NCI-H2107 treated with DMSO at 0.1 percent for 48 hours (cell line): ENCODE measurements at regions not wholly inside any gene's neighbourhood (a gene's known extent, or its start where the extent isn't known, plus 50 kb on each side); places are given as distances from the start of the nearest gene placed in this dataset.

Experiments used
- DNase-seq: peaks from one replicate; lab custom pipeline; 2025; ENCODE audit not compliant: unreplicated experiment; lab: John Stamatoyannopoulos, UW

DNA sequence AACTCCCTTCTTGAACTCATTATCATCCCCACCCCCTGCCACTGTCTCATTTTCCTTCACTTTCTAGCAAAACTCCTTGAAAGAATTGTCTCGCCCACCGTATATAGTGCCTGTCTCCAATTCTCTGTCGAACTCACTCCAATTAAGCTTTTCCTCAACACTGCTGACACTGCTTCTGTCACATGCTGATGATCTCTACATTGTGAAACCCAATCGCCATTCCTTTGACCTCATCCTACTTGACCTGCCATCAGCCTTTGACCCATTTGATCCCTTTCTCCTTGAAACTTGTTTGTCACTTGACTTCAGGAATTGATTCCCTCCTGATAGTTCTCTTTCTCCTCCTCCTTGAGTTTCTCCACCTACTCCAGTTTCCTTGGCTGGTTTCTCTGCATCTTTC lies 54.8 kb downstream of the CCDC71L start:
- DNase-seq: no peak

DNA sequence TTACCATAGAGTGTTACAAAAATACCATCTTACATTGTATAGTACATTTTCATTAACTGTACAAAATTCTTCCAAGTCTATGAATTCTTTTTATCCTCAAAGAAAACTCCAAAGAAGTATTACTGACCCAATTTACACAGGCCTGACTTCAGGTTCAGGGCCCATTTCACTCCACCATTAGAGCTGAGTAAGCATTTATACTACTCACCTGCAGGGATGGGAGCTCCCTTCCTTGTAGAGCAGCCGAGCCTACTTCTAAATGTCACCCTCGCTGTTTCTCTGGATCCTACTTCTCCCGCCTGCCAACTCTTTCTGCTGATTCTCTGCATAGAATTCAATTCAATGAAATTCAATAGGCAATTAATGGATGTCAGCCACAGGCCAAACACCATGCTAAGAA lies 56.0 kb downstream of the CCDC71L start:
- no peak for DNase-seq

GRCh38 chr7:106604303-106604924 lies 56.5 kb downstream of the CCDC71L start:
- DNase-seq: no peak

- DNase-seq: no peak
Observed at GRCh38 chr7:106603346-106603745, 57.6 kb downstream of the CCDC71L start.

- DNase-seq: no peak
Observed at GRCh38 chr7:106602062-106602461, 58.9 kb downstream of the CCDC71L start.

DNA sequence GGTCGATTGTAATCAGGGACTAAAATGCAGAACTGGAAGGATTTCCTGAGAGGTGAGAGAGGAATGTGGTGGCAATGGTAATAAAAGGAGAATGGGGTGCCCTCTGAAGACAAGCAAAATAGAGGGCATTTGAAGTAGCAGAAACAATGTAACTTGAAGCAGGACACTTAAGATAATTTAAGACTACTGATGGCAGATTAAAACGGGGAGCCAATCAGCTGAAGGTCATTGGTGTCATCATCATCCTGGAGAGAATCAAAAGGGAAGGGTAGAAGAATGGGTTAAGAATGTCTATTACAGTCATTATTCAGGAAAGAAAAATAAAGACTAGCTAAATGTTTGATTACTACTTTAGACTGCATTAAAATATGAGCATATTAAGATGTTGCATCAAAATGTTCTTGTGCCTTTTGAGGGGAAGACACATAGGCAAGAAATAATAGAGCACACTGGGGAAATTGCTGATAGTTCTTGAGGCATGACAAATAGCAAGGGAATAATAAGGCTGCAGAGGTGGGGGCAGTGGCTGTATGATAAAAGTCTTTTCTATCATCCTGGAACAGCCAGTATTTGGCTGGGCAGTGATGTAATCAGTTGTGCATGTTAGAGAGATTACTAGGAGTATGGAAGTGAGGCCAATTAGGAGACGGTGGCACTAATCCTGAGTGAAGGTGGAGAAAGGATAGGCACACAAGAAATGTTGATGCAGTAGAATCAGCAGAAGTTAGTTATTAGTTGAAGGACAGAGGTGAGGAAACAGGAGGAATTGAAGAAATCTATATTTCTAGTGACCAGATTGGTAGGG lies 60.2 kb downstream of the CCDC71L start:
- DNase-seq: no peak

DNA sequence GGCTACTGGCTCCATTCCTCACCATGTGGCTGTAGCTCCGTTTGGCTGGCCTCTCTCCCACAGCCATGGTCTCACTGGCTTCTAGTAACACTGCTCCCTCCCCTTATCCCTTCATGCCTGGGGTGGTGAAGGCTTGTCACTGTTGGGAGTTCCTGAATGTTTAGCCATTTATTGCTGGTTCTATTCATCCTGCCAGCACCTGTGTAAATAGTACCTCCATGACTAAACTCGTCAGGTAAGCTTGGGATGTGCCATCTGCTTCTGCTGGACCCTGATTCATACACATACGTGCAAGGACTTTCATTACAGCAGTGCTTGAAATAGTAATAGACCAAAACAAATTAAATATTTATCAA lies 61.6 kb downstream of the CCDC71L start:
- DNase-seq: peak; percentile 70

DNA sequence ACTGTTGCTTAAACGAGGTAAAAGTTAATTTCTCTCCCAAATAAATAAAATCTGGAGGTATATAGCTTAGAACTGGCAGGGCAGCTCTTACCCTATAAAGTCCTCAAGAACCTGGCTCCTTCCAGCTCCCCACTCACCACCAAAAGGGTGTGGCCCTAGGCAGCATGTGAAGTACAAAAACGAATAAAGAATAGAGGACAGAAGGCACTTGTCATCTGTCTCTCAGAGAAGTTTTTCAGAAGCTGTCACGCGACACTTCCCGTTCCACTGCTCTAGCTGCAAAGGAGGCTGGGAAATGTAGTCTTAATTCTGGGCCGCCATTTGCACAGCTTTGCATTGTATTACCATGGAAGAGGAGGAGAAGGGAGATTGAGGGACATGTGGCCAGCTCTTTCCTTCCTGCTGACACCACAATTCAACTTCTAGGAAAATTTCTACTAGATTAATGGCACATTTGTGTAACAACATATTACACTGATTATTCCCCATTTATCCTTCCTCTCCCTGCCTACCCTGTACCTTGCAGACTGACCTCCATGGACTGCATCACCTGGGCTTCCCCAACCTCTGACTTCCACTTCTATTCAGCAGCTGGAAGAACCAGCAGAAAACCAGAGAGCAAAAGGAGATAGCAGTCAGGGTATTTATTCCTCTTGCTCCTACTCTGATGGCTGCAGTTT lies 62.2 kb downstream of the CCDC71L start:
- peak; percentile 85 for DNase-seq

GRCh38 chr7:106597751-106598546 lies 63.0 kb downstream of the CCDC71L start:
- DNase-seq: no peak

DNA sequence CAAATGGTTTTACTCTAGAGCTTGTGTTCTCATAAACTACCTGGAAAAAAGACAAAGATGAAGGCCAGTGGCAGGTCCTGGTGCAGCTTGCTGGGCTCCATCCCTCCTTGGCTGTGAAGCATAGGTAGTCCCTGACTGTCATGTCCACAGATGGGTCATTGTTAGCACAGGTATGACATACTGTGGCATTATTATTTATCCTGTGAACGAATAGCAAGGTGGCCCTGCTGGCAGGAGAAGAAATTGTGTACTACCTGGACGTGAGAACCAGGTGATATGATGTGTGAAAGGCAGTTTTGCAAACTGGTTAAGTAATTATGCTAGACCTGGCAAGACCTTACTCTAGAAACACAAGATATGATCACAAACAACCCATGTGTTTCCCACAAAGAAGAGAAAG lies 63.9 kb downstream of the CCDC71L start:
- DNase-seq: no peak

DNA sequence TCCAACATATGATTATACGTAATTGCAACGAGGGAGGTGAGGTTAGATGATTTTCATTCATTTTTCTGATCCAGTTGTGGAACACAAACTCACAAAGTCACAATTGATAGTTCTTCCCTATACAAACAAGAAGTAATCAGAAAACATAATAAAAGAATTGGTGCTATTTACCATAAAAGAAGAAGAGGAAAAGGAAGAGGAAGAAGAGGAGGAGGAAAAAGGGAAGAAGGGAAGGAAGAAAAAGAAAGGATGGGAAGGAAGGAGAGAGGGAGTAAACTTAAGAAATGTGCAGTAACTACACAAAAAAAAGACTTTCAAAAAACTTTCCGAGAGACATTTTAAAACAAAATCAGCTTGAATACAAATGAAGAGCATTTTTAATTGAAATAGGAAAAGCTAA lies 65.0 kb downstream of the CCDC71L start:
- no peak for DNase-seq

DNA sequence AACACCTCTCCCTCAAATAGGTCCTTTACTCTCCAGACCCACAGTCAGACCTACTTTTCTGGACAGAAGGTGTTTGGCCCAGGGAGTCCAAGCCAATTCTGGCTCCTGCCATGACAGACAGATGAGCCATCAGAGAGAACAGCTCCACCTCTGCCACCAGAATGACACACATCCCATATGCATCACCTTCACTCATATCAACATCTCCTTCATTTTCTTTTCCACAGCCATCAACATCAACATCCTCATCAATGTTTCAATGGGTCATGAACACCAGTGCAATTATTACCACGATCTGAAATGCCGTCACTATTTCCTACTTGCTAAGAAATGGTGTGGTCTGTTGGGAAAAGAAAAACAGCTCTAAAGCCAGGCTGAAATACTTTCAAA lies 67.9 kb downstream of the CCDC71L start:
- no peak for DNase-seq

DNA sequence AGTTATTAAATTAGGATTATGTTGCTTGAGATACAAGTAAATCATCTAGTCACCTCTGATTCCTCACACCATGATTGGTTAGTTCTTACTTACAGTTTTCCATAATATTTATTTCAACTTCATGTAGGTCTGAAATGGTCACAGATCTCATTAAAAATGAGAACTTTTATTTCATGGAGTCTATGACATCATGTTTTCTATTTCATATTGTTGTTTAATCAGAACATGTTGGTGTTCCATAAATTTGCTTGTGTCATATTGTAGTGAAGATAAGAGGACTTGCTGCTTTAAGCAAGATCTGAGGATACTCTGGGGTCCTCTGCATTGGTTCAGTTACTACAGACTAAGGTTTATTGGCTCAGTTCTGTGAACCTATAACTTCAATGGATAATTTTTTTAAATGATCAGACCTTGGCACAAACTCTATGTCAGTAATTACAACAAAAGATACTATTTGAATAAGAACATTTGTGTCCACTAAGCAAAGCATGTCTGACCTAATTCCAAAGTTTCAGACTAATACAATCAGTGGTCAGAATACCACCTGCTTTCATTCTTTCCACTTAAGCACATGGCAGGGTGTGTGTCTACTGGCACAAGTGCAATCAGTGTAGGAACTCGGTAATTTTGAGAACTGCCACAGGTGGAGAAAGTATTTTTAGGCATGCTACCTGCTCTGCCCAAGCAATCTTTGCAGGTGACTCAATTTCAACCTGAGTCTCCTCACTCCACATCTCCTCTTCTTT lies 68.5 kb downstream of the CCDC71L start:
- DNase-seq: no peak

DNA sequence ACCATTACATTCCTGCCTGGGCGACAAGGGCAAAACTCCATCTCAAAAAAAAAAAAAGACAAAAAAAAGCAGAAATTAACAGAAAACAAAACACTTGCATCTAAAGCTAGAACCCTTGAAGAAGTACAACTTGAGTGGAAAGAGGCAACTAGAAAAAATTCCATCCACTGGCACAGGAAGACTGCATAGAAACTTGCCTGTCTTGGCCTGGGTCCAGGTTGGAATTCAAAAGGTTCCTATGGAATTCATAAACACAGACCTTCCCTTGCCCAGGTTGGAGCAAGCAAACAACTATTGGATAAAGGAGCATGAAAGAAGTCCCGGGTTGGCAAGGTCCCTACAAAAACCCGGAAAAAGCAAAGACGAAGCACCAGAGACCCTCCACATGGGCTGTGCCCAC lies 69.8 kb downstream of the CCDC71L start:
- DNase-seq: no peak

DNA sequence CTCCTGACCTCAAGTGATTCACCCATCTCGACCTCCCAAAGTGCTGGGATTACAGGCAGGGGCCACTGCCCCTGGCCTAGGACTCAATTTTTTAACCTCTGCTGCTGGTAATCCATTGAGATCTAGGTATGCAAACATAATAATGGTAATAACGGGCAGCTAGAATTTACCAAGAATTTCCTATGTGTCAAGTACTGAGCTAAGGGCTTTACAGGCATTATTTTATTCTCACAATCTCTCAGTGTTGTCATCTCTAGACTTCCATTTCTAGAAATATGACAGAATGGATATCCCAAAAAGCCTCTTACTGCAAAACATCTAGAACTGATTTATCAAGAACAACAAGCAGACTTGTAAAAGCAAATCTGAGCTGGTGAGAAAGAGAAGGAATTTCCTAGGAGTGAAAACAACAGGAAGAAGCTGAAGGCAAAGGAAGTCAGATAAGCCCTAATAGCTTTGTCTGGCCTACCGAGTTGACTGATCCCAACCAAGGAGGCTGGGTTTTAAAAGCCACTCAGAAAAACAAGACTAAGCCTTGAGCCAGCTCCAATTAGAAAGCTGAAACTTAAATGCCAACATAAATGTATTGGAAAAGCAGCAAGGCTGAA lies 70.6 kb downstream of the CCDC71L start:
- DNase-seq: no peak

- DNase-seq: no peak
Observed at GRCh38 chr7:106589198-106589879, 71.6 kb downstream of the CCDC71L start.

- no peak for DNase-seq
Observed at GRCh38 chr7:106588422-106589197, 72.3 kb downstream of the CCDC71L start.

DNA sequence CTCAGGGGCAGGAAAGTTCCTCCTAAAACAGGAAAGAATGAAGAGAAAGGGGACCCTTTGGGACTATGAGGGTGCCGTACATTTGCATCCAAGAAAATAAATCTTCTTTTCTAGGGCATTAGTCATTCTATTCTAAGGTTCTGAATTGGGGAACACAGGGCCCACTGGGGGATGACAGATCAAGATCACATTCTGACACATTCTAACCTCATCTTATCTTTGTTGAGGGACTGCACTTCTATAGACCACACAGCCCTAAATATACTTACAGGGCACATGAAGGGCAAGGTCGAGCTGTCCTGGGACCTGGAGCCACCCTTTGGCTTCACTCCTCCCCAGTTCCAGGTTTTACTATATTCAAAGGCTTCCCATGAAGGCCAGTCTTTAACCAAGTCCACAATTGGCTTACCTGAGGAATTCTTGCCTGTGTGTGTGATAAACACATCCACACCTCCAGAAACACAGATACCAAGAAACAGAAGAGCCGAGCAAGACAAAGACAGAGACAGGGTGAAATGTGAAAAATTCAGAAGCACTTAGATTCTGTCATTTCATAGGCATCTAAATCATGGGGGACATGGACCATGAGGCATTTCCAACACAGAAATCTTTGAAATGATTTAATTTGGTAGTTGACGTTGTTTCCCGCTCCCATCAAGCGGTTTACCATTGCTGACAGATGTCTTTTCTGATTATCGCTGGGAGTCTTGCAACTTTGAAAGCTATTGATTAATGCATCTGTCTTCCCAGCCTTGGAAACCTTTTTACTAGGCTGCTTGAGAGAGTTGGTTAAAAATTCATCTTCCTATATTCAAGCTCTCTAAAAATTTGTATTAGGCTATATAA lies 75.8 kb downstream of the CCDC71L start:
- no peak for DNase-seq
